ENCODE measurements at regions not wholly inside any gene's neighbourhood (a gene's known extent, or its start where the extent isn't known, plus 50 kb on each side); places are given as distances from the start of the nearest gene placed in this dataset.

- TF ChIP-seq CTCF (IDR thresholded peaks at IDR 0.05) = no peak
- TF ChIP-seq POLR2AphosphoS5 (IDR thresholded peaks at IDR 0.05) = no peak
Measured at GRCh38 chr2:140091926-140092325, 1311.7 kb upstream of the NXPH2 start.

Measured in esophagus muscularis mucosa (tissue), 3 donors.